CD4-positive, alpha-beta T cell treated with Interleukin-4 for 1 hour (primary cell): ENCODE measurements at regions not wholly inside any gene's neighbourhood (a gene's known extent, or its start where the extent isn't known, plus 50 kb on each side); places are given as distances from the start of the nearest gene placed in this dataset.
A peak's percentile ranks its signal among the peaks of the same experiment; 100 is the strongest.

ENCODE experiments used
- DNase-seq, 2 donors: peaks; one replicate each; pipeline ENCODE4 v3.0.0-alpha.2; 2020 to 2022

- DNase-seq = peak in 1 of 2 donors; percentile 91
These were observed 160.3 kb downstream of the OR13H1 start for GRCh38 chrX:131704136-131704695.

- DNase-seq = no peak
These were observed 165.7 kb downstream of the OR13H1 start for GRCh38 chrX:131709553-131709952.

- no peak for DNase-seq
These were observed 167.6 kb downstream of the OR13H1 start for GRCh38 chrX:131711478-131711867.

GRCh38 chrX:131723646-131724045 is 179.8 kb downstream of the OR13H1 start:
- DNase-seq = no peak

- DNase-seq = no peak
These were observed 180.4 kb downstream of the OR13H1 start for GRCh38 chrX:131724292-131724691.

GRCh38 chrX:131725001-131725654 is 181.3 kb downstream of the OR13H1 start:
- DNase-seq = no peak

- no peak for DNase-seq
These were observed 183.9 kb downstream of the OR13H1 start for GRCh38 chrX:131727778-131728177.

GRCh38 chrX:131728295-131729145 is 184.6 kb downstream of the OR13H1 start:
- peak in 1 of 2 donors; percentile 88 for DNase-seq

GRCh38 chrX:131729295-131729694 is 185.4 kb downstream of the OR13H1 start:
- peak in 1 of 2 donors; percentile 93 for DNase-seq

- DNase-seq = peak in 1 of 2 donors; percentile 87
These were observed 190.7 kb downstream of the OR13H1 start for GRCh38 chrX:131734621-131735020.

- DNase-seq = no peak
These were observed 191.3 kb downstream of the OR13H1 start for GRCh38 chrX:131735127-131735526.

GRCh38 chrX:131739823-131740222 is 195.9 kb downstream of the OR13H1 start:
- DNase-seq = no peak

GRCh38 chrX:131741103-131741581 is 197.3 kb downstream of the OR13H1 start:
- DNase-seq = peak in 1 of 2 donors; percentile 89

- DNase-seq = no peak
These were observed 202.1 kb downstream of the OR13H1 start for GRCh38 chrX:131745942-131746489.

- DNase-seq = peak in 1 of 2 donors; percentile 89
These were observed 202.7 kb downstream of the OR13H1 start for GRCh38 chrX:131746491-131746968.

GRCh38 chrX:131747173-131747572 is 203.3 kb downstream of the OR13H1 start:
- peak in 1 of 2 donors; percentile 91 for DNase-seq

- DNase-seq = peak in 1 of 2 donors; percentile 88
These were observed 208.8 kb downstream of the OR13H1 start for GRCh38 chrX:131752493-131753198.

GRCh38 chrX:131762802-131763234 is 218.9 kb downstream of the OR13H1 start:
- DNase-seq = peak in 1 of 2 donors; percentile 74

GRCh38 chrX:131763674-131764073 is 219.8 kb downstream of the OR13H1 start:
- peak in 1 of 2 donors; percentile 92 for DNase-seq

- no peak for DNase-seq
These were observed 220.3 kb downstream of the OR13H1 start for GRCh38 chrX:131764216-131764615.

- peak in 1 of 2 donors; percentile 85 for DNase-seq
These were observed 234.7 kb downstream of the OR13H1 start for GRCh38 chrX:131778269-131779218.
